Spleen (tissue), 7 donors: ENCODE measurements at regions not wholly inside any gene's neighbourhood (a gene's known extent, or its start where the extent isn't known, plus 50 kb on each side); places are given as distances from the start of the nearest gene placed in this dataset.

Source experiments
- POLR2A ChIP-seq, 3 donors: fragments of 450-650 bp; IDR thresholded peaks; one replicate each; pipeline ENCODE4 v1.5.1; 2017; ENCODE audit warnings: antibody characterized with exemption in 3 of 3, mild to moderate bottlenecking in 1 of 3
- TF ChIP-seq, protein P1 (sequence below), 11 experiments: fragments of 200-600 bp in 7 of 11; fragments of 450-650 bp in 4 of 11; sonication (generic) in 4 of 11; IDR thresholded peaks in 8 of 11; conservative IDR thresholded peaks in 3 of 11; 1 replicate in 7 of 11; 2 replicates in 4 of 11; pipeline versions ENCODE4 v1.4.0 to v1.8.0; 2016 to 2021; ENCODE audit warnings: antibody characterized with exemption in 11 of 11, inconsistent platforms in 4 of 11, mild to moderate bottlenecking in 1 of 11
- donor health status: DM: no; HTN: no; CAD: no; lungs with moderate emphysema.
- donor health status: DM: no; HTN: no; CAD: no.
- donor health status: DM: no; HTN: no; CAD: no.

DNA sequence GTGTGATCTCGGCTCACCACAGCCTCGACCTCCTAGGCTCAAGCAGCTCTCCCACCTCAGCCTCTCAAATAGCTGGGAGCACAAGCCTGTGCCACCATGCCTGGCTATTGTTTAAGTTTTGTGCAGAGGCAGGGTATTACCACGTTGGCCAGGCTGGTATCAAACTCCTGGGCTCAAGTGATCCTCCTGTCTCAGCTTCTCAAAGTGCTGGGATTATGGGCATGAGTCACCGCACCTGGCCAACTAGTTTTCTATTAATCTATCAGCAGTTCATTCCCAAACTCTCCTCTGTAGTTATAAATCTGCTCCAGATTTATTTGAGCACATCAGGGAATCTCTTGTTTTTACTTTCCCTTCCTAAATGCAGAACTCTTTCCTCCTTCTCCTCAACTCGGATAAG lies 443.8 kb downstream of the PRDM2 start:
- no peak for TF ChIP-seq POLR2A (IDR thresholded peaks at IDR 0.05)
- TF ChIP-seq, protein P1, sequence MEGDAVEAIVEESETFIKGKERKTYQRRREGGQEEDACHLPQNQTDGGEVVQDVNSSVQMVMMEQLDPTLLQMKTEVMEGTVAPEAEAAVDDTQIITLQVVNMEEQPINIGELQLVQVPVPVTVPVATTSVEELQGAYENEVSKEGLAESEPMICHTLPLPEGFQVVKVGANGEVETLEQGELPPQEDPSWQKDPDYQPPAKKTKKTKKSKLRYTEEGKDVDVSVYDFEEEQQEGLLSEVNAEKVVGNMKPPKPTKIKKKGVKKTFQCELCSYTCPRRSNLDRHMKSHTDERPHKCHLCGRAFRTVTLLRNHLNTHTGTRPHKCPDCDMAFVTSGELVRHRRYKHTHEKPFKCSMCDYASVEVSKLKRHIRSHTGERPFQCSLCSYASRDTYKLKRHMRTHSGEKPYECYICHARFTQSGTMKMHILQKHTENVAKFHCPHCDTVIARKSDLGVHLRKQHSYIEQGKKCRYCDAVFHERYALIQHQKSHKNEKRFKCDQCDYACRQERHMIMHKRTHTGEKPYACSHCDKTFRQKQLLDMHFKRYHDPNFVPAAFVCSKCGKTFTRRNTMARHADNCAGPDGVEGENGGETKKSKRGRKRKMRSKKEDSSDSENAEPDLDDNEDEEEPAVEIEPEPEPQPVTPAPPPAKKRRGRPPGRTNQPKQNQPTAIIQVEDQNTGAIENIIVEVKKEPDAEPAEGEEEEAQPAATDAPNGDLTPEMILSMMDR (IDR thresholded peaks at IDR 0.05 in 8 of 11, conservative IDR thresholded peaks at IDR 0.05 in 3 of 11): no peak
